Muscle of leg (tissue), 3 donors: ENCODE measurements at regions not wholly inside any gene's neighbourhood (a gene's known extent, or its start where the extent isn't known, plus 50 kb on each side); places are given as distances from the start of the nearest gene placed in this dataset.

ENCODE experiments used
- DNase-seq: peaks from one replicate; pipeline ENCODE4 v3.0.0; 2013
- H3K27ac ChIP-seq: one replicate; pipeline ENCODE4 v1.5.1; 2013; ENCODE audit warnings: mild to moderate bottlenecking, low read length, control low read depth
- H3K27me3 ChIP-seq: one replicate; pipeline ENCODE4 v1.6.1; 2013; ENCODE audit warnings: low read length; ENCODE audit not compliant: control insufficient read depth, insufficient read depth
- H3K36me3 ChIP-seq: one replicate; pipeline ENCODE4 v1.6.1; 2013; ENCODE audit warnings: low read length; ENCODE audit not compliant: control insufficient read depth, insufficient read depth
- H3K4me1 ChIP-seq: one replicate; pipeline ENCODE4 v1.6.1; 2013; ENCODE audit warnings: low read length; ENCODE audit not compliant: control insufficient read depth, insufficient read depth
- H3K4me3 ChIP-seq: one replicate; pipeline ENCODE4 v1.5.1; 2013; ENCODE audit warnings: low read length, control low read depth
- H3K9me3 ChIP-seq: replicated peaks from 2 replicates; pipeline ENCODE4 v1.6.1; 2013; ENCODE audit warnings: low read depth, low read length; ENCODE audit not compliant: control insufficient read depth
- WGBS: methylation state at CpG from one replicate; pipeline ENCODE4 v1.1.5; 2013; ENCODE audit warnings: missing lambda C conversion rate; ENCODE audit not compliant: insufficient coverage; 5-methylcytosine and 5-hydroxymethylcytosine counted together

DNA sequence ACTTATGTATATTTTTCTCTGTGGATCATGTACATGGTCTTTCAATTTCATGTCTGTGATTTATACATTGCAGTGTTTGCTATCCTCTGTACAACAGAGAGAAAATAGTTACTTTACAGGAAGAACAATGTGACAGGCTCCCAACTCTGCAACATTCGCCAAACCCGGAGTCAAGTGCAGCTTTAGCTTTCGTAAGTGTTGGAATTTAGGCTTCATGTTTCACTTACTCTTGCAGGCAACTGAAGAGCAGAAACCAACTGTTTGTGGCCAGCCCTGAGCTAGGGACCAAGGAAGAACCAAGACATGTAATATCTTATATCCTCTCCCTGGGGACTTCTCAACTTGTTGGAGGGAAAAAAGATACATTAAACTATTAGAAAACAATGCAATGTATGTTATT lies 147.9 kb downstream of the C5orf15 start:
- peak; percentile 62 for DNase-seq
- 0% methylated on average over 3 of the region's 3 CpGs for WGBS
- H3K9me3 ChIP-seq = no peaks in the 10 kb centered on the region
- peaks cover 11% of the 10 kb centered on the region for H3K27me3 ChIP-seq
- peak overlapping the region; percentile 59 for H3K27ac ChIP-seq
- peaks cover 59% of the 10 kb centered on the region for H3K4me1 ChIP-seq
- H3K4me3 ChIP-seq = no peak overlapping the region
- H3K36me3 ChIP-seq = no peaks in the 10 kb centered on the region

DNA sequence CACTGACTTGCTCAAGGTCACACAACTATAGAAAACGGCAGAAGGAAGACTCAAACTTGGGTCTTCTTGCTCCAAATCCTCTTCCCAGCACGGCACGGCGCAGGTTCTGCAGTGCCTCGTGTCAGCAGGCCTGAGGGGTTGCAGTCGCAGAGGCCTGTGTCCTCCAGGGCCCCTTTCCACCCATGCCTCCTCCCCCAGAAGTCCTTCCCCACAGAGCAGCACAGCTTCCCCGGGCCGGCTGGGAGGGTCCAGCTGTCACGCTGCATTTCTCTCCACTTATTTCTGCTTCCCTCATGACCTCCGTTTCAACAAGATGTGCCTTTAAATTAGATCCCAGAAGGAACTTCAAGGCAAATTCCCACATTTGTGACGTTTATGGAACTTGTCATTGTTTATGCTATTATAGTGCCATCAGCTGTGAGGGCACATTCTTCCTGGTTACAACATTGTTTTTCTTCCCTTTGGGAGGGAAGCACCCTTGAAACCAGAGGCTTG lies 148.4 kb downstream of the C5orf15 start:
- Histone ChIP-seq H3K27ac (peak overlapping the region; percentile 16), H3K4me1 (peaks cover 54% of the 10 kb centered on the region), H3K9me3 (no peaks in the 10 kb centered on the region)

DNA sequence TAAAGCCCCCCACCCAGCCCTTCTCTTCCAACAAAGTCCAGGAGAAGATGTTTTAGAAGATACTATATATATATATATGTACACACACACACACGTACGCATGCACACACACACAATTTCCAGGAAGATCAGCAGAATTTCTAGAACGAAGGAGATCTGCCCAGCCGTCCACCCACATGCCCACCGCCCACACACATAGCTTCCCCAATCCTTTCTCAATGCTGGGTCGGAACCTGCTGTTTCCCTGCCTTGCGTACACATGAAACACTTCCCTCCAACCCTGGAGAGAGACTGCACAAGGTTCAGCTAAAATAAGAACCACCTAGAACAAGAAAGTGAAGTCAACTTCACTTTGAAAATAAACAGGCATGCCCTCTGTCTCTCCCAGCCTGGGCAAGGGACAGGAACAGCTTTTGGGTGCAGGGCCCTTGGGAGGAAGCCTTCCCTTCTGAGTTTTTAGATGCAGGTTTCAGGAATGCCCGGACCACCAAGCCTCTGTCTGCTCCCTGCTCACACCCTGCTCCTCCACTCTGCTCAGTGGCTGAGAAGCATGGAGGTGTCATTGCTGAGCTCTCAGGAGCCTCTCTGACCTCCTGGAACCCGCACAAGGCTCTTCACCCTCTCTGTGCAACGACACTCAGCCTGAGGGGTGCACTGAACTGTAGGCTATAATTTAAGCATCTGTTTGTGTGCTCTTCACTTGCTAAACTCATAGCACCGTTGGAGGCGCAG lies 149.4 kb downstream of the C5orf15 start:
- Histone ChIP-seq H3K4me3 (no peak overlapping the region), H3K9me3 (no peaks in the 10 kb centered on the region), H3K4me1 (peaks cover 44% of the 10 kb centered on the region), H3K36me3 (no peaks in the 10 kb centered on the region), H3K27ac (peak overlapping the region; percentile 47), H3K27me3 (peaks cover 11% of the 10 kb centered on the region)
- DNase-seq = no peak
- 65% methylated on average over 5 of the region's 12 CpGs for WGBS

More for the DNA sequence above, 148.4 kb downstream of the C5orf15 start:
- DNase-seq = peak; percentile 39
- H3K4me3 ChIP-seq = no peak overlapping the region
- 54% methylated on average over 6 of the region's 11 CpGs for WGBS
- peaks cover 11% of the 10 kb centered on the region for H3K27me3 ChIP-seq
- no peaks in the 10 kb centered on the region for H3K36me3 ChIP-seq

DNA sequence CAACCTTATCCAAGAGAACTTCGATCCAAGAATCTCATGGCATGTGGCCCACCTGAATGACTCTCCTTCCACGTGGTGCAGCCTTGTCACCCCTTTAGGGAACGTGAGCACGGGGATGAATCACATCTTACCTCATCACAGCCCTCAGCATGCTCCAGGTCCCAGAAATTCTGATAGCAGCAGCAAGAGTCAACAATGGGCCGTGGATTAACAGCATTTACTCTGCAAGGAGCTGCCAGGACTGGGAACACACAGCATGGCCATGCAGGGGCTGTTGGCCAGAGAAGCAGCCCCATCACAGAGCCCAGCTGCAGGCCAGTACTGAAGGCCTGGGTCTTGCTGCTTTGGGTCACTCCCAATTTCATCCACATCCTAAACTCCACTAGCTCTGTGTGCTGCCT lies 150.4 kb downstream of the C5orf15 start:
- Histone ChIP-seq H3K27me3 (peaks cover 9% of the 10 kb centered on the region), H3K36me3 (no peaks in the 10 kb centered on the region), H3K4me3 (no peak overlapping the region), H3K27ac (no peak overlapping the region), H3K9me3 (no peaks in the 10 kb centered on the region), H3K4me1 (peaks cover 37% of the 10 kb centered on the region)
- DNase-seq = peak; percentile 42
- 24% methylated on average over 5 of the region's 5 CpGs for WGBS

DNA sequence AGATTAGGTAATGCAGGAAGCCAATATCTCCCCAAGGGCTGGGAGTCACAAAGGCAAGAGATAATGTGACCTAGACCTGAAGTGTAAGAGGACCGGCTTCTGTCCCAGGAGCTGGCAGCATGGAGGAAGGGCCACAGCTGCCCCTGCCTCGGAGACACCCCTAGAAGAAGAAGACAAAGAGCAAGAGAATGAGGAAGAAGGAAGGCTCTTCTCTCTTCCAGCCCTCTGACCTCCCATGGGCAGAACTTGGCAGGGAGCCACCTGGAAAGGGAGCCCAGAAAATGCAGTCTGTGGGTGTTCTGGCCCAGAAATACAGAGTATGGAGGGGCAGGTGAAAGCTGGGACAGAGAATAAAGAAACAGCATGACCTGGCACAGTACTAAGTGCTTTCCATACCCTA lies 151.0 kb downstream of the C5orf15 start:
- Histone ChIP-seq H3K4me3 (no peak overlapping the region), H3K4me1 (peaks cover 37% of the 10 kb centered on the region), H3K27ac (no peak overlapping the region), H3K27me3 (peaks cover 9% of the 10 kb centered on the region), H3K9me3 (no peaks in the 10 kb centered on the region), H3K36me3 (no peaks in the 10 kb centered on the region)
- peak; percentile 10 for DNase-seq
- no CpG with 5 or more reads among the region's 2 CpGs for WGBS

DNA sequence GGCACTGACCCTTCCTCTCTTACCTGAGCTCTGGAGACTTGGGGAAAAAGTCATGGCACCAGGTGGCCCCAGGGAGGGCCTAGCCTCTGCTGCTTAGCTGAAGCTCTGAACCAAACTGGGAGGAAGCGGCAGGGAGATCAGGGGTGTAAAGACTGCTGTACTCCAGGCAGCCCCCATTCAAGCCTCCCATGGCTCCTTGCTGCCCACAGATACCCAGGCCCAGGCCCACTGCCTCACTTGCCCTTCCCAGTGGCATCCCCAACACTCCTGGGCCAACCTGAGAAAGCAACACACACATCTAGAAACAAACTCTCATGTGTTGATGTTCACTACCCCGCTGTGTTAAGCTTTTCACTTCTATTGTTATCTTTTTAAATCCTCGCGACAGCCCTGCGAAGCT lies 151.6 kb downstream of the C5orf15 start:
- H3K36me3 ChIP-seq = no peaks in the 10 kb centered on the region
- no peaks in the 10 kb centered on the region for H3K9me3 ChIP-seq
- no peak for DNase-seq
- H3K4me3 ChIP-seq = no peak overlapping the region
- peaks cover 11% of the 10 kb centered on the region for H3K27me3 ChIP-seq
- H3K27ac ChIP-seq = no peak overlapping the region
- 94% methylated on average over 3 of the region's 5 CpGs for WGBS
- H3K4me1 ChIP-seq = peaks cover 35% of the 10 kb centered on the region

DNA sequence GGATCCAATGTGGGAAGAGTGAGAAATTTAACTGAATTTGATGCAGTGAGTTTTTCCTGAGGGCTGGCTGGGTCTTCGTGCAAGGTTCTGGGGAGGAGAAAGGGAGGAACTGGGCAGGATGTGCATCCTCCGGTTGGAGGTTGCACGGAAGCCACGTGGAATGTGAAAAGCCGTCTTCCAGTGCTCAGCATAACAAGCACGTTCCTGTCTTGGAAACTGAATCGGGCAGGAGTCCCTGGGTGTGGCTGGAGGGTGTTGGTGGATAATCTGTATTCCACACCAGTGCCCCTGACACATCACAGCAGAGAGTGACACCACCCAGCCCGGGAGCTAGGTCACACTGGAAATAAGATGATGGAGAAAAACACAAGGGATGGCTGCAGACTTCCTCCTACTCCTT lies 154.3 kb downstream of the C5orf15 start:
- 40% methylated on average over 5 of the region's 8 CpGs for whole genome bisulfite sequencing
- H3K4me3 ChIP-seq = no peak overlapping the region
- H3K27ac ChIP-seq = no peak overlapping the region
- H3K9me3 ChIP-seq = no peaks in the 10 kb centered on the region
- H3K4me1 ChIP-seq = peaks cover 16% of the 10 kb centered on the region
- peaks cover 8% of the 10 kb centered on the region for H3K27me3 ChIP-seq
- DNase-seq = no peak
- no peaks in the 10 kb centered on the region for H3K36me3 ChIP-seq

DNA sequence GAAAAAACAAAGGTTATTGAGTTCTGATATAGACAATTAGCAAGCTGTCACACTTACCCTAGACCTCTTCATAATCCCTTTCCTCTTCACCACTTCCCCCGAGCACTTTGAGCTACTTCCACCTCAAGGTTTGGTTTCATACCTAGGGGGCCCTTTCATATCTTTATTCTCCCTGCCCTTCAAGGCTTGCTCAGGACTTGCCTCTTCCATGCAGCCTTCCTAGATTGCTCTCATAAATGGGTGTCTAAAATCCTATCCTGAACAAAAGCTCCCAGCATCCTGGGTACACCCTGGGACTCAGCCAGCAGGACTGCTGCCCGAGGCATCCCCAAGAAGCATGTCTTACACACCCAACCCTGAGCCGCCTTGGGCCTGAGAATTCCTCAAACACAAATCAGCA lies 157.3 kb downstream of the C5orf15 start:
- Histone ChIP-seq H3K4me3 (no peak overlapping the region), H3K27ac (no peak overlapping the region), H3K36me3 (no peaks in the 10 kb centered on the region), H3K9me3 (no peaks in the 10 kb centered on the region), H3K4me1 (no peaks in the 10 kb centered on the region), H3K27me3 (peaks cover 7% of the 10 kb centered on the region)
- DNase-seq = no peak
- 88% methylated on average over 3 of the region's 3 CpGs for WGBS

DNA sequence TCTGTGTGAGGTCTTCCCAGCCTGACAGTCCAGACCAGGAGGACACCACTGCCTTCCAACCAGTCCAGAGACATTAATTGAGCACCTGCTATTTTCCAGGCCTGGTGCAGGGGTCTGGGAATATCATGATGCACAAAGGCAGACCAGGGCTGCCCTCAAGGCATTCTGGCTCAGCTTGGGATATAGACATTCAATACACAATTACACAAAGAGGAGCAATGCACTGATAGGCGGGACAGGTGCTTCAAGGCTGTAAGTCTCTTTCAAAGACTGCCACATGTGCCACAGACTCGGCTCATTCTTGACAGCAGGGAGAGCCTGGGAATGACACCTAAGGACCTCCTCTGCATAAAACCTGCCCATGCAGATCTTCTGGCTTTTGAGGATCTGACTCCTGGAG lies 158.6 kb downstream of the C5orf15 start:
- Histone ChIP-seq H3K4me3 (no peak overlapping the region), H3K27ac (no peak overlapping the region), H3K36me3 (no peaks in the 10 kb centered on the region), H3K4me1 (no peaks in the 10 kb centered on the region), H3K27me3 (peaks cover 2% of the 10 kb centered on the region), H3K9me3 (no peaks in the 10 kb centered on the region)
- 72% methylated on average over 2 of the region's 2 CpGs for WGBS
- no peak for DNase-seq

DNA sequence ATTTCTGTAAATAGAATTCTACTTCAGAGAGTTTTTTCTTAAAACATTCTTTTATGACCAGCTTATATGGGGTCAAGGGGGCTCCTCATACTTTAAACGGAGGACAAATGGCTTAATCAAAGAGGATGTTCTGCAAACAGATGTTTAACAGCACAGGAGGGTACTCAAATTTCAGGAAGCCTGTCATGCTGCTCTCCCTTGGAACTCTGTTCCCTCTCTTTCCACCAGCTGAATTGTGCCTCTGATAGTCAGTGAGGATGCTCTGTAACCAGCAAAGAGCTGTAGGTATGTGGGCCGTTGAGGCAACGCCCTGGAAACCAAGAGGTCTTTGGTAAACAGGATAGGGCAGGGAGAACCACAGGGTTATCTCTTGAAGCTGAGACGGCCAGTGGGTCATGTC lies 161.1 kb downstream of the C5orf15 start:
- DNase-seq = no peak
- WGBS = 24% methylated on average over 3 of the region's 4 CpGs
- H3K4me3 ChIP-seq = no peak overlapping the region

More for the DNA sequence above, 161.1 kb downstream of the C5orf15 start:
- Histone ChIP-seq H3K9me3 (no peaks in the 10 kb centered on the region), H3K27ac (no peak overlapping the region), H3K36me3 (no peaks in the 10 kb centered on the region), H3K4me1 (peaks cover 4% of the 10 kb centered on the region), H3K27me3 (peaks cover 2% of the 10 kb centered on the region)
